GM21723 (cell line): ENCODE measurements at regions not wholly inside any gene's neighbourhood (a gene's known extent, or its start where the extent isn't known, plus 50 kb on each side); places are given as distances from the start of the nearest gene placed in this dataset.

Source experiments
- ATAC-seq: cut with Tn5 transposase; IDR thresholded peaks from one replicate; pipeline ENCODE4 v1.9.1; 2021; ENCODE audit warnings: mild to moderate bottlenecking, moderate library complexity; ENCODE audit not compliant: unreplicated experiment

GRCh38 chr14:98118749-98119148, 1153.2 kb downstream of the BCL11B start:
- ATAC-seq = no peak

- no peak for ATAC-seq
Measured at GRCh38 chr14:98119739-98120138, 1152.3 kb downstream of the BCL11B start.

- ATAC-seq = no peak
Measured at GRCh38 chr14:98120831-98121464, 1151.0 kb downstream of the BCL11B start.

- ATAC-seq = no peak
Measured at GRCh38 chr14:98122527-98122926, 1149.5 kb downstream of the BCL11B start.

GRCh38 chr14:98130691-98131090, 1141.3 kb downstream of the BCL11B start:
- no peak for ATAC-seq

- ATAC-seq = no peak
Measured at GRCh38 chr14:98131406-98131805, 1140.6 kb downstream of the BCL11B start.

GRCh38 chr14:98133806-98134205, 1138.2 kb downstream of the BCL11B start:
- no peak for ATAC-seq

GRCh38 chr14:98136012-98136789, 1135.8 kb downstream of the BCL11B start:
- no peak for ATAC-seq

- no peak for ATAC-seq
Measured at GRCh38 chr14:98137131-98138025, 1134.6 kb downstream of the BCL11B start.

- ATAC-seq = no peak
Measured at GRCh38 chr14:98138666-98139065, 1133.3 kb downstream of the BCL11B start.

- ATAC-seq = no peak
Measured at GRCh38 chr14:98140862-98141530, 1131.0 kb downstream of the BCL11B start.

GRCh38 chr14:98143566-98143965, 1128.4 kb downstream of the BCL11B start:
- ATAC-seq = no peak

GRCh38 chr14:98144964-98145363, 1127.0 kb downstream of the BCL11B start:
- ATAC-seq = no peak

GRCh38 chr14:98146416-98146815, 1125.6 kb downstream of the BCL11B start:
- ATAC-seq = no peak

GRCh38 chr14:98154254-98154653, 1117.7 kb downstream of the BCL11B start:
- ATAC-seq = no peak

- ATAC-seq = no peak
Measured at GRCh38 chr14:98156411-98156810, 1115.6 kb downstream of the BCL11B start.

- no peak for ATAC-seq
Measured at GRCh38 chr14:98160901-98161300, 1111.1 kb downstream of the BCL11B start.

- ATAC-seq = no peak
Measured at GRCh38 chr14:98161356-98161755, 1110.6 kb downstream of the BCL11B start.

GRCh38 chr14:98162856-98163805, 1108.9 kb downstream of the BCL11B start:
- no peak for ATAC-seq

- ATAC-seq = no peak
Measured at GRCh38 chr14:98163873-98164272, 1108.1 kb downstream of the BCL11B start.
